ENCODE measurements at regions not wholly inside any gene's neighbourhood (a gene's known extent, or its start where the extent isn't known, plus 50 kb on each side); places are given as distances from the start of the nearest gene placed in this dataset.

GRCh38 chr4:63788271-63788670, 621.0 kb downstream of the TECRL start:
- Histone ChIP-seq H3K36me3 (ENCODE audit: insufficient read depth, low read depth, low read length) (no peaks in the 10 kb centered on the region), H3K9ac (ENCODE audit: low read depth, low read length) (no peak overlapping the region), H3K27ac (ENCODE audit: low read length) (no peak overlapping the region), H3K9me3 (ENCODE audit: insufficient read depth, low read depth, low read length) (no peaks in the 10 kb centered on the region), H3K27me3 (ENCODE audit: insufficient read depth, low read length) (no peaks in the 10 kb centered on the region), H3K4me3 (ENCODE audit: low read length) (no peak overlapping the region), H3K4me1 (ENCODE audit: insufficient read depth, low read length) (no peaks in the 10 kb centered on the region)

GRCh38 chr4:63787326-63787725, 621.9 kb downstream of the TECRL start:
- H3K27ac ChIP-seq (ENCODE audit: low read length): no peak overlapping the region
- no peak overlapping the region for H3K4me3 ChIP-seq (ENCODE audit: low read length)
- H3K4me1 ChIP-seq (ENCODE audit: insufficient read depth, low read length): no peaks in the 10 kb centered on the region
- no peaks in the 10 kb centered on the region for H3K27me3 ChIP-seq (ENCODE audit: insufficient read depth, low read length)
- H3K9ac ChIP-seq (ENCODE audit: low read depth, low read length): no peak overlapping the region
- no peaks in the 10 kb centered on the region for H3K36me3 ChIP-seq (ENCODE audit: insufficient read depth, low read depth, low read length)
- H3K9me3 ChIP-seq (ENCODE audit: insufficient read depth, low read depth, low read length): no peaks in the 10 kb centered on the region

GRCh38 chr4:63786171-63786570, 623.1 kb downstream of the TECRL start:
- no peak overlapping the region for H3K27ac ChIP-seq (ENCODE audit: low read length)
- no peaks in the 10 kb centered on the region for H3K4me1 ChIP-seq (ENCODE audit: insufficient read depth, low read length)
- no peaks in the 10 kb centered on the region for H3K27me3 ChIP-seq (ENCODE audit: insufficient read depth, low read length)
- H3K9me3 ChIP-seq (ENCODE audit: insufficient read depth, low read depth, low read length): no peaks in the 10 kb centered on the region
- no peaks in the 10 kb centered on the region for H3K36me3 ChIP-seq (ENCODE audit: insufficient read depth, low read depth, low read length)
- no peak overlapping the region for H3K9ac ChIP-seq (ENCODE audit: low read depth, low read length)
- no peak overlapping the region for H3K4me3 ChIP-seq (ENCODE audit: low read length)

- no peak overlapping the region for H3K4me3 ChIP-seq (ENCODE audit: low read length)
- H3K27me3 ChIP-seq (ENCODE audit: insufficient read depth, low read length): no peaks in the 10 kb centered on the region
- H3K9ac ChIP-seq (ENCODE audit: low read depth, low read length): no peak overlapping the region
- no peaks in the 10 kb centered on the region for H3K9me3 ChIP-seq (ENCODE audit: insufficient read depth, low read depth, low read length)
- H3K36me3 ChIP-seq (ENCODE audit: insufficient read depth, low read depth, low read length): no peaks in the 10 kb centered on the region
- H3K27ac ChIP-seq (ENCODE audit: low read length): no peak overlapping the region
- H3K4me1 ChIP-seq (ENCODE audit: insufficient read depth, low read length): no peaks in the 10 kb centered on the region
These were observed 624.4 kb downstream of the TECRL start for GRCh38 chr4:63784822-63785221.

GRCh38 chr4:63777601-63778000, 631.6 kb downstream of the TECRL start:
- Histone ChIP-seq H3K9ac (ENCODE audit: low read depth, low read length) (no peak overlapping the region), H3K27ac (ENCODE audit: low read length) (no peak overlapping the region), H3K4me1 (ENCODE audit: insufficient read depth, low read length) (no peaks in the 10 kb centered on the region), H3K4me3 (ENCODE audit: low read length) (no peak overlapping the region), H3K36me3 (ENCODE audit: insufficient read depth, low read depth, low read length) (no peaks in the 10 kb centered on the region), H3K27me3 (ENCODE audit: insufficient read depth, low read length) (no peaks in the 10 kb centered on the region), H3K9me3 (ENCODE audit: insufficient read depth, low read depth, low read length) (no peaks in the 10 kb centered on the region)

- Histone ChIP-seq H3K9me3 (ENCODE audit: insufficient read depth, low read depth, low read length) (no peaks in the 10 kb centered on the region), H3K27ac (ENCODE audit: low read length) (no peak overlapping the region), H3K36me3 (ENCODE audit: insufficient read depth, low read depth, low read length) (no peaks in the 10 kb centered on the region), H3K4me3 (ENCODE audit: low read length) (no peak overlapping the region), H3K27me3 (ENCODE audit: insufficient read depth, low read length) (no peaks in the 10 kb centered on the region), H3K9ac (ENCODE audit: low read depth, low read length) (no peak overlapping the region), H3K4me1 (ENCODE audit: insufficient read depth, low read length) (no peaks in the 10 kb centered on the region)
These were observed 644.9 kb downstream of the TECRL start for GRCh38 chr4:63764400-63764799.

- Histone ChIP-seq H3K9me3 (ENCODE audit: insufficient read depth, low read depth, low read length) (no peaks in the 10 kb centered on the region), H3K9ac (ENCODE audit: low read depth, low read length) (no peak overlapping the region), H3K27me3 (ENCODE audit: insufficient read depth, low read length) (no peaks in the 10 kb centered on the region), H3K4me1 (ENCODE audit: insufficient read depth, low read length) (no peaks in the 10 kb centered on the region), H3K4me3 (ENCODE audit: low read length) (no peak overlapping the region), H3K27ac (ENCODE audit: low read length) (no peak overlapping the region), H3K36me3 (ENCODE audit: insufficient read depth, low read depth, low read length) (no peaks in the 10 kb centered on the region)
These were observed 651.3 kb downstream of the TECRL start for GRCh38 chr4:63757929-63758328.

GRCh38 chr4:63742882-63743281, 666.4 kb downstream of the TECRL start:
- no peaks in the 10 kb centered on the region for H3K9me3 ChIP-seq (ENCODE audit: insufficient read depth, low read depth, low read length)
- no peaks in the 10 kb centered on the region for H3K36me3 ChIP-seq (ENCODE audit: insufficient read depth, low read depth, low read length)
- H3K9ac ChIP-seq (ENCODE audit: low read depth, low read length): no peak overlapping the region
- no peak overlapping the region for H3K27ac ChIP-seq (ENCODE audit: low read length)
- no peak overlapping the region for H3K4me3 ChIP-seq (ENCODE audit: low read length)
- H3K27me3 ChIP-seq (ENCODE audit: insufficient read depth, low read length): no peaks in the 10 kb centered on the region
- H3K4me1 ChIP-seq (ENCODE audit: insufficient read depth, low read length): no peaks in the 10 kb centered on the region

GRCh38 chr4:63729519-63729918, 679.7 kb downstream of the TECRL start:
- Histone ChIP-seq H3K9me3 (ENCODE audit: insufficient read depth, low read depth, low read length) (no peaks in the 10 kb centered on the region), H3K9ac (ENCODE audit: low read depth, low read length) (no peak overlapping the region), H3K4me1 (ENCODE audit: insufficient read depth, low read length) (peaks cover 11% of the 10 kb centered on the region; the same call in 1 of the 2 replicates), H3K27ac (ENCODE audit: low read length) (no peak overlapping the region), H3K4me3 (ENCODE audit: low read length) (no peak overlapping the region), H3K36me3 (ENCODE audit: insufficient read depth, low read depth, low read length) (no peaks in the 10 kb centered on the region), H3K27me3 (ENCODE audit: insufficient read depth, low read length) (no peaks in the 10 kb centered on the region)

GRCh38 chr4:63728480-63729177, 680.6 kb downstream of the TECRL start:
- H3K27me3 ChIP-seq (ENCODE audit: insufficient read depth, low read length): no peaks in the 10 kb centered on the region
- no peaks in the 10 kb centered on the region for H3K36me3 ChIP-seq (ENCODE audit: insufficient read depth, low read depth, low read length)
- H3K27ac ChIP-seq (ENCODE audit: low read length): peak overlapping the region; percentile 18
- H3K9me3 ChIP-seq (ENCODE audit: insufficient read depth, low read depth, low read length): no peaks in the 10 kb centered on the region
- peaks cover 11% of the 10 kb centered on the region; the same call in 1 of the 2 replicates for H3K4me1 ChIP-seq (ENCODE audit: insufficient read depth, low read length)
- H3K9ac ChIP-seq (ENCODE audit: low read depth, low read length): no peak overlapping the region
- no peak overlapping the region for H3K4me3 ChIP-seq (ENCODE audit: low read length)

GRCh38 chr4:63717384-63717783, 691.9 kb downstream of the TECRL start:
- Histone ChIP-seq H3K4me3 (ENCODE audit: low read length) (no peak overlapping the region), H3K4me1 (ENCODE audit: insufficient read depth, low read length) (no peaks in the 10 kb centered on the region), H3K27me3 (ENCODE audit: insufficient read depth, low read length) (no peaks in the 10 kb centered on the region), H3K9me3 (ENCODE audit: insufficient read depth, low read depth, low read length) (no peaks in the 10 kb centered on the region), H3K9ac (ENCODE audit: low read depth, low read length) (no peak overlapping the region), H3K27ac (ENCODE audit: low read length) (no peak overlapping the region), H3K36me3 (ENCODE audit: insufficient read depth, low read depth, low read length) (no peaks in the 10 kb centered on the region)

GRCh38 chr4:63708661-63709060, 700.6 kb downstream of the TECRL start:
- no peaks in the 10 kb centered on the region for H3K4me1 ChIP-seq (ENCODE audit: insufficient read depth, low read length)
- H3K27me3 ChIP-seq (ENCODE audit: insufficient read depth, low read length): no peaks in the 10 kb centered on the region
- H3K4me3 ChIP-seq (ENCODE audit: low read length): no peak overlapping the region
- H3K9me3 ChIP-seq (ENCODE audit: insufficient read depth, low read depth, low read length): no peaks in the 10 kb centered on the region
- no peak overlapping the region for H3K9ac ChIP-seq (ENCODE audit: low read depth, low read length)
- H3K36me3 ChIP-seq (ENCODE audit: insufficient read depth, low read depth, low read length): no peaks in the 10 kb centered on the region
- H3K27ac ChIP-seq (ENCODE audit: low read length): no peak overlapping the region

All from iPS-20b (cell line).